Motor neuron (in vitro differentiated cells): ENCODE measurements at regions not wholly inside any gene's neighbourhood (a gene's known extent, or its start where the extent isn't known, plus 50 kb on each side); places are given as distances from the start of the nearest gene placed in this dataset.
"Not testable (repeated sequence)": the region's sequence is repeated elsewhere in the genome, so short reads cannot be mapped to it uniquely, and the experiment has no call there.

ENCODE experiments used
- ATAC-seq, 8 experiments: fragments of 200-7000 bp; cut with Tn5 transposase; replicated peaks in 6 of 8; 2 replicates each; pipeline ENCODE4 v1.8.0; 2021; ENCODE audit warnings: mild to moderate bottlenecking in 8 of 8, moderate library complexity in 8 of 8
- H3K27ac ChIP-seq, 2 donors: fragments of 250-450 bp; sonication (Bioruptor Pico); 2 replicates each; pipeline ENCODE4 v1.9.0; 2021; ENCODE audit warnings: antibody characterized with exemption in 2 of 2, mild to moderate bottlenecking in 2 of 2, moderate library complexity in 1 of 2
- H3K4me1 ChIP-seq, 2 donors: fragments of 250-450 bp; sonication (Bioruptor Pico); replicated peaks in 1 of 2; 2 replicates each; pipeline ENCODE4 v1.6.1; 2021; ENCODE audit warnings: antibody characterized with exemption in 2 of 2, mild to moderate bottlenecking in 2 of 2, moderate library complexity in 1 of 2
- H3K4me3 ChIP-seq, 5 donors: fragments of 250-450 bp; sonication (Bioruptor Pico); 2 replicates each; pipeline ENCODE4 v1.9.0; 2021; ENCODE audit warnings: antibody characterized with exemption in 5 of 5, mild to moderate bottlenecking in 5 of 5, moderate library complexity in 4 of 5
- WGBS, 10 experiments: fragments of 450-650 bp; shearing (Covaris generic); methylation state at CpG; one replicate each; pipeline ENCODE4 v1.0.0; 2022; 5-methylcytosine and 5-hydroxymethylcytosine counted together
- in situ Hi-C, 9 experiments: fragments of 400-800 bp; cut with MboI; loops; one replicate each; pipeline ENCODE4 v1.15.0; 2021; ENCODE audit warnings: low sequenced_read_pairs in 9 of 9, low pct_unique_long_range_greater_than_20kb in 2 of 9; ENCODE audit not compliant: unreplicated experiment in 9 of 9

- Histone ChIP-seq H3K27ac (no peak overlapping the region), H3K4me3 (no peak overlapping the region), H3K4me1 (no peaks in the 10 kb centered on the region)
- no peak for ATAC-seq
- in situ Hi-C loops: no loop called here
- 0 to 100% (median 78%) methylated on average over 1 to 2 of the region's 2 CpGs; no CpG with 5 or more reads in 6 of the 10 experiments for WGBS, 10 experiments
These were observed 116.3 kb upstream of the PNPLA4 start for GRCh38 chrX:8043546-8043945.

GRCh38 chrX:8043121-8043520 lies 115.9 kb upstream of the PNPLA4 start:
- Histone ChIP-seq H3K4me3 (no peak overlapping the region), H3K4me1 (no peaks in the 10 kb centered on the region), H3K27ac (no peak overlapping the region)
- ATAC-seq: no peak
- in situ Hi-C loops: no loop called here
- WGBS, 10 experiments: 0 to 90% (median 52%) methylated on average over 1 to 3 of the region's 3 CpGs; no CpG with 5 or more reads in 6 of the 10 experiments

- ATAC-seq: no peak
- 0% methylated on average over 1 of the region's 1 CpG; no CpG with 5 or more reads in 9 of the 10 experiments for WGBS, 10 experiments
- Histone ChIP-seq H3K4me1 (no peaks in the 10 kb centered on the region), H3K4me3 (no peak overlapping the region), H3K27ac (no peak overlapping the region)
- in situ Hi-C loops: no loop called here
These were observed 115.1 kb upstream of the PNPLA4 start for GRCh38 chrX:8042304-8042703.

- H3K4me3 ChIP-seq, H3K4me1 ChIP-seq, in situ Hi-C loops, H3K27ac ChIP-seq, ATAC-seq: not testable (repeated sequence)
- WGBS, 10 experiments: 7 to 100% (median 66%) methylated on average over 1 to 6 of the region's 7 CpGs; no CpG with 5 or more reads in 6 of the 10 experiments
These were observed 112.5 kb upstream of the PNPLA4 start for GRCh38 chrX:8039711-8040110.

GRCh38 chrX:8037593-8038348 lies 110.6 kb upstream of the PNPLA4 start:
- ATAC-seq: peak in 2 of 8 experiments; percentile 81 to 82
- Histone ChIP-seq H3K27ac (no peak overlapping the region), H3K4me1 (no peaks in the 10 kb centered on the region), H3K4me3 (no peak overlapping the region)
- WGBS, 10 experiments: 15 to 95% (median 90%) methylated on average over 3 to 7 of the region's 8 CpGs; no CpG with 5 or more reads in 6 of the 10 experiments
- in situ Hi-C loops: no loop called here

GRCh38 chrX:8036914-8037313 lies 109.7 kb upstream of the PNPLA4 start:
- Histone ChIP-seq H3K4me1 (no peaks in the 10 kb centered on the region), H3K4me3 (no peak overlapping the region), H3K27ac (no peak overlapping the region)
- 0 to 67% (median 53%) methylated on average over 3 to 4 of the region's 4 CpGs; no CpG with 5 or more reads in 5 of the 10 experiments for WGBS, 10 experiments
- ATAC-seq: no peak
- in situ Hi-C loops: no loop called here

- no peak for ATAC-seq
- 20 to 100% (median 87%) methylated on average over 1 to 6 of the region's 8 CpGs; no CpG with 5 or more reads in 7 of the 10 experiments for WGBS, 10 experiments
- Histone ChIP-seq H3K27ac (no peak overlapping the region), H3K4me1 (no peaks in the 10 kb centered on the region), H3K4me3 (no peak overlapping the region)
- in situ Hi-C loops: no loop called here
These were observed 106.8 kb upstream of the PNPLA4 start for GRCh38 chrX:8034058-8034457.

GRCh38 chrX:8033175-8033574 lies 106.0 kb upstream of the PNPLA4 start:
- ATAC-seq: no peak
- no peaks in the 10 kb centered on the region for H3K4me1 ChIP-seq
- no peak overlapping the region for H3K4me3 ChIP-seq
- WGBS, 10 experiments: 0 to 100% (median 100%) methylated on average over 1 to 3 of the region's 4 CpGs; no CpG with 5 or more reads in 5 of the 10 experiments
- no peak overlapping the region for H3K27ac ChIP-seq
- in situ Hi-C loops: no loop called here

- no peak overlapping the region for H3K27ac ChIP-seq
- 0 to 100% (median 50%) methylated on average over 1 to 4 of the region's 4 CpGs; no CpG with 5 or more reads in 4 of the 10 experiments for whole genome bisulfite sequencing, 10 experiments
- no peak for ATAC-seq
- no peaks in the 10 kb centered on the region for H3K4me1 ChIP-seq
- in situ Hi-C loops: no loop called here
- no peak overlapping the region for H3K4me3 ChIP-seq
These were observed 103.1 kb upstream of the PNPLA4 start for GRCh38 chrX:8030361-8030760.

- Histone ChIP-seq H3K4me3 (no peak overlapping the region), H3K4me1 (no peaks in the 10 kb centered on the region), H3K27ac (no peak overlapping the region)
- no peak for ATAC-seq
- WGBS, 10 experiments: 0 to 20% (median 0%) methylated on average over 1 of the region's 1 CpG; no CpG with 5 or more reads in 7 of the 10 experiments
- in situ Hi-C loops: no loop called here
These were observed 100.6 kb upstream of the PNPLA4 start for GRCh38 chrX:8027827-8028226.

GRCh38 chrX:8025705-8026104 lies 98.5 kb upstream of the PNPLA4 start:
- in situ Hi-C loops: no loop called here
- Histone ChIP-seq H3K27ac (no peak overlapping the region), H3K4me3 (no peak overlapping the region), H3K4me1 (no peaks in the 10 kb centered on the region)
- ATAC-seq: no peak

- Histone ChIP-seq H3K4me1 (no peaks in the 10 kb centered on the region), H3K27ac (no peak overlapping the region), H3K4me3 (no peak overlapping the region)
- ATAC-seq: no peak
- in situ Hi-C loops: loop anchor here in 1 of 9 experiments (25.0 kb wide), 1 partner anchor 718 kb away; the partner anchor contains the start of gene ANOS1
- WGBS, 10 experiments: 10 to 100% (median 97%) methylated on average over 1 to 5 of the region's 5 CpGs; no CpG with 5 or more reads in 3 of the 10 experiments
These were observed 91.7 kb upstream of the PNPLA4 start for GRCh38 chrX:8018934-8019333.

- ATAC-seq: no peak
- no peak overlapping the region for H3K27ac ChIP-seq
- 0 to 100% (median 80%) methylated on average over 1 to 4 of the region's 4 CpGs; no CpG with 5 or more reads in 2 of the 10 experiments for WGBS, 10 experiments
- in situ Hi-C loops: loop anchor here in 1 of 9 experiments (25.0 kb wide), 1 partner anchor 727 kb away; the partner anchor contains the start of gene ANOS1
- no peak overlapping the region for H3K4me3 ChIP-seq
- no peaks in the 10 kb centered on the region for H3K4me1 ChIP-seq
These were observed 82.9 kb upstream of the PNPLA4 start for GRCh38 chrX:8010105-8010504.
